Activated effector memory CD4-positive, alpha-beta T cell treated with anti-CD3 and anti-CD28 coated beads, Interleukin-2, amount 50 U/mL, for 16 hours (primary cell): ENCODE measurements at regions not wholly inside any gene's neighbourhood (a gene's known extent, or its start where the extent isn't known, plus 50 kb on each side); places are given as distances from the start of the nearest gene placed in this dataset.

ENCODE experiments used
- DNase-seq: peaks from one replicate; pipeline ENCODE4 v3.0.0-alpha.2; 2020

DNA sequence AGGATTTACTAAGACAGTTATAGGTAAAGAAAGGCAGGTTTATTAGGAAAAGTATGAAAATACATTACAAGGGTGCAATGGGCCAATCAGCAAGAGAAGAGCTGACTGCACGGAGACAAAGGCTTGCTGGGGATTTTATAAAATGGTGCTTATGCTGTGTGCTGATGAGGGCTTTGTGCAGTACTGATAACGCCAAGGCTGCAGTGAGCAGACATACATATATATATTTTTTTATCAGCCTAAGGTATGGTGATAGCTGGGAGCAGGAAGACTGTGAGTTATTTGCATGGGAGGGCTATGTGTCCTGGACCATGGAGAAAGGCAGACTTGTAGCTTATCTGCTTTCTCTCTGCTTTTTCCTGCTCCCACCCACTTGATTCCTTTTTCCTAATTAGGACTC is 208.1 kb upstream of the ACTBL2 start:
- DNase-seq: no peak

DNA sequence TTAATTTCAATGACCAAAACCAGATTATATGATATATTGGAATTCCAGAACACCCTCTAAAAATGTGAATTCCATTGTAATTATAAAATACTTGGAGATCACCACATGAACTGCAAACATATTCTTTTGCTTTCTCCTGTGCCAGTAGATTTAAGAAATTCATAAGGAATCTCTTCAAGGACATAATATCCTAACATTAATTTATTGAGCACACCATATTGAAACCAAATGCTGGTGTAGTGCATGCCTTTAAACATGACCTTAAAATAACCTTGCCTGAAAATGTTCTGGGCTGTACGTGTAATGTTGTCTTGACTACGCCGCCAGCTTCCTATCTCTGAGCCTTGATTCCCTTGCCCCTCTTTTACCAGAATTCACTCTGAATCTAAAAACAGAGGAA is 205.0 kb upstream of the ACTBL2 start:
- no peak for DNase-seq

DNA sequence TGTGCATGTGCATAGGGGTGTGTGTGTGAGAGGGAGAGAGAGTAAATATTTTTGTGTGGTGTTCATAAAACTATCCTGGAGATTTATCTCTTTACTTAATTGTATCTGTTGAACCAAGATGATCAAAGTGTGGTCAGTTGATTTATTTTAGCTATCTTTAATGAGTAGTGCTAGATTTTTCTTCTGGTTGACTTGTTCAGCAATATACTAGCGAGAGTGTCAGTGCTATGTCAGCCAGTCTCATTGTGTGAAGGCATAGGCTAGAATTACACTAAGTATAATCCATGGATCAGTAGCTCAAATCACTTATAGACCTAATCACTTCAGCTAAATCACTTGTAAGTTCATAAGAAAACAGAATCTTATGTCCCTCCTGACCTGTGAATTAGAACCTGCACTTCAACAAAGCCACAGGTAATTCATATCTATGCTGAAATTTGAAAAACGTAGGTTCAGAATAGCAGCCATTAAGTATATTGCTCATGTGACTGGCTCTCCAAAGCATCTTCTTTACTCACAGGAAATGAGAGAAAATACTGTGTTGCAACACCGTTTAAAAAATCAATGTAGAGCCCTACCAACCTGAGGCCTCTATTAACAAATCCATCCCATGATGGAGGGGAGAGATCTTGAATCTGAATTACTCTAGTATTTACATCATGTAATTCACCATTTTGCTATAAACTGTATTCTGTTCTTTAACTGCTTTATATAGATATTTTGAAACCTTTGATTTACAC is 203.1 kb upstream of the ACTBL2 start:
- no peak for DNase-seq

DNA sequence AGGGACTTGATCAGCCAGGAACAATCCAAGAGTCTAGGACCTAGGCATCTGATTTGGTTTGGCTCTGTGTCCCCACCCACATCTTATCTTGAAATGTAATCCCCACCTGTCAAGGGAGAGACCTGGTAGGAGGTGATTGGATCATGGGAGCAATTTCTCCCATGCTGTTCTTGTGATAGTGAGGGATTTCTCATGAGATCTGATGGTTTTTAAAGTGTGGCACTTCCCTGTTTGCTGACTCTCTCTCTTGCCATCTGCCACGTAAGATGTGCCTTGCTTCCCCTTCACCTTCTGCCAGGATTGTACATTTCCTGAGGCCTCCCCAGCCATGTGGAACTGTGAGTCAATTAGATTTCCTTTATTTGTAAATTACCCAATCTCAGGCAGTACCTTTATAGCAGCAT is 201.7 kb upstream of the ACTBL2 start:
- no peak for DNase-seq

DNA sequence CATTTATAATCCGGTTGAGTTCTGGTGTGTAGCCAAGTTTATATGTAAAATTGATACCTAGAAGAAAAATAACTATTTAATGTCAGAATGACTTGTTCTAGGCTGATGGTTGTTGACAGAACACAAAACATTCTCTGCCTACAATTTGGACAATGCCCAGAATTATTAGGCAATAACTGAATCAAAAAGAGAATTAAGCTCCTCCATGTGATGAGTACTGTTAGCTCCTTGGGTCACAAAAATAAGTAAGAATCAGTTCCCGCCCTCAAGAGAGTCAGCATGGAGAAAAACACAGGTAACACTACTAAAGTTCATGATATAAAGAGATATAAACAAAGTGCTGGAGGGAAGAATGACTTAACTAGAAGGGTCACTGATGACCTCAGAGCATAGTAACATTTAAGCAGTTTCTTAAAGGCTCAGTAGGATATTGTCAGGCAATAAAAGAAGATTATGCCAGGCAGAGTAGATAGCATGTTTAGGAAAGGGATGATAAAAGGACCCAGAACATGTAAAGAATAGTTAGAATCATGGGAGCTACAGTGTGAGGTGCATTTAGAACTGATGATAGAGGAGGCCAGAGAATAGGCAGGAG is 200.5 kb upstream of the ACTBL2 start:
- DNase-seq: no peak

DNA sequence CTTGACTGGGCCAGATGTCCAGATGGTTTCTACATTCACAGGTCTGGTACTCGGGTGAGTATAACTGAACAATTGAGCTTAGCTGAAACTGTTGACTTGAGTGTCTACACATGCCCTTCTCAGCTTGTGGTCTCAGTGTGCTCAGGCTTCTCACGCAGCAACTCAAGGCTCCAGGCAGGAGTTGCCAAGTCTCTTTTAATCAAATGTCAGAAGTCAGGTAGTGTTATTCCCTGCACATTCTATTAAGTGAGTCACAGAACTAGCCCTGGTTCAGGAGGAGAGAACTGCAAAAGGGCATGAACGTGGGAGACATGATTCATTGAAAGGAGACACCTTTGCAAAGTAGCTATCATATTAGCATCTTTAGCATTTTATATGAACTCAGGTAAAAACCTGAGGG is 199.3 kb upstream of the ACTBL2 start:
- no peak for DNase-seq

DNA sequence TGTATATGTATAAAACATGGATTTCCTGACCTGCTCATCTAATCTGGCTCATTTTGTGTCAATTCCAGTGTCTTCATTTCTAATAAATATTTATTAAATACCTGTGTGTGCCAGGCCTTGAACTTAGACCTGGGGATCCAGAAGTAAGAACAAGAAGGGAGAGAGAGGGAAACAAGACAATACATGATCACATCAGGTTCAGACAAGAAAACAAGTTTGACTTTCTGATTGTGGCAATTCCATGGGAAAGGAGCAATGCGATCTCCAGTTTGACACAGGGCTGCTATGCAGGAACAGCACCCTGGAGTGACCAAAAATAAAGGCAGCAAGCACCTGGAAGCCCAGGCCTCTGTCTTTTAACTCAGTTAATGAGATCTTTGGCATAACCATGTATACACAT is 198.1 kb upstream of the ACTBL2 start:
- DNase-seq: no peak

DNA sequence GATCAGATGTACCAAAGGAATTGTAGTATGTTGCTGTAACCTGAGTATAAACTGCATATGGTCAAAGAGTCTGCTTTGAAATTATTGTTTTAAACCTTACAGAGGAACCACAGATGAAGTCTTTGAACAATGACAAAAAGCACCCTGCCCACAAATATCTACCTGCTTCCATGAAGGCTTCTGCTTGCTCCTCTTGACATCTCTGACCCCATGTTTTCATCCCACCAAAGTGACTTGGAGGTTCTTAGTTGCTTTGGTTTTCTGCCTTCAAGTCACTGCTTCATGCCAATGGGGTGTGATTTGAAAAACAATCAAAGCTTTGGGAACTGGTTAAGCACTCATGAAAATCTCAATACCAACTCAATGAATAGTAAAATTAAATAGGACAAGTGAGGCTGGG is 194.6 kb upstream of the ACTBL2 start:
- DNase-seq: no peak

DNA sequence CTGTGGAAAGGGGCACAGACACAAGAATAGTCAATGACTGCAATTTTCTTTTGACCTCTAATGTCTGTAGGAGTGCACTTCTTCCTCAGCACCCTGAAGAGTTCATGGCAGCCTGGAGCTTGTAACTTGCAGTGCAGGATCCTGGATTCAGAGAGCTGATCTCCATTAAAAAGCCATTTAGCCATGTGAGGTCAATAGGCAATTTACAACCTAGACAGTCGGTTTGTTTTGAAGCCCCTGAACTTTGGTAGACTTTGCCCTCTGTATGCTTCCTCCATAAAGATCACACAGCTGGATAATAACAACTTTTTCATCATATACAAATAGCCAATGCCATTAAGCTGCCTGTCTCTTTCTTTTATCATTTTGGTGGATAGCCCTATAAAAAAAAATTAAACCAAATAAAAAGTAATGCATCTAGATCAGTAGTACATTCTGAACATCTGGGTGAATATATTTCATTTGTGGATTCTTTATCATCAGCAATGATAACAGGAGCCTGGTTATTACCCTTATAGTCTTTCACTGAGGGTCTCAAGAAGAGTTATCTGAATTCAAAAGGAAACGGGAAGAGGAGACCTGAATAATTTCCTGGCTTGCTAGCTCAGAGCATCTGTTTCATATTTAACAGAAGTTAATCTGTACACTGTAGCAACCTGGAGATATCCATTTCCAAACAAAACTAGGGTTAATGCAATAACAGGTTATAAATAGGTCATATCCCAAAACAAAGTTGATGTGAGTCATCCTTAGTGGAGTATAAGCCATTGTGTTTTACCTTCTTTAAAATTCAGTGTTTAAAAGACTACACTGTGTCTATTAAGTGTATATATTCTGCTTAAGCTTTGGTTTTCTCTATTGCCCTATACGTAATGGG is 193.8 kb upstream of the ACTBL2 start:
- no peak for DNase-seq

DNA sequence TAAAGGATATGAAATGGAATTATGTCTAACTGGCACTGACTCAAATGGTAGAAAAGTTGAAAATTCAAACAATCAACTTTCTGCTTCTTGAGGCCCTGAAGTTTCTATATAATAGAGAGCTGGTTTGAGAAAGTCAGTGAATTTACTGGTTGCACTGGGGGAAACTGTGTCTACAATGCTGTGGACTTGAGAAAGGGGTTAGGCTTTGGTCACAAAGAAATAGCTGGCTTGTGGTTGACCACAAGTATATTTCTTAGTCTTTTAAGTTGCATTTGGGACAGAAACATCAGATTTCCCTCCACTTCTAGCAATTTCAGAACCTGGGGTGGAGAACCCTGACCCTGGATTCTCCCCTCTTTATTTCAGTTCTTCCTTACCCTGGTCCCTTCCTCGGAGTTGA is 192.6 kb upstream of the ACTBL2 start:
- no peak for DNase-seq

DNA sequence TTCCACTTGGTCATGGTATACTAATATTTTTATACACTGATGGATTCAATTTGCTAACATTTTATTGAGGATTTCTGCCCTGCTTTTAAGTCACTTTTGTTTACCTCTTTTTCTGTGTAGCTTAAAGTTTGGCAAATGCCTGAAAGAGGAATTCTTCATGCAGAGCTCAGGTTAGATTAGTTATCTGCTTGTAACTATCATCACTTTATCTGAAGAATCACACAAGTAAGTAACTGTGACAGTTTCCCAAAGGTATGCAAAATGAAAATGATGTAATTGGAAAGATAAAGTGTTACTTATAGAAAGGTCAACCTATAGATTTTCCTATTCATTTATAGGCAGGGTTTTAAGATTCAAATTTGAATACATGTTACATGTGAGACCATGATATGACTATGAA is 188.8 kb upstream of the ACTBL2 start:
- DNase-seq: no peak

DNA sequence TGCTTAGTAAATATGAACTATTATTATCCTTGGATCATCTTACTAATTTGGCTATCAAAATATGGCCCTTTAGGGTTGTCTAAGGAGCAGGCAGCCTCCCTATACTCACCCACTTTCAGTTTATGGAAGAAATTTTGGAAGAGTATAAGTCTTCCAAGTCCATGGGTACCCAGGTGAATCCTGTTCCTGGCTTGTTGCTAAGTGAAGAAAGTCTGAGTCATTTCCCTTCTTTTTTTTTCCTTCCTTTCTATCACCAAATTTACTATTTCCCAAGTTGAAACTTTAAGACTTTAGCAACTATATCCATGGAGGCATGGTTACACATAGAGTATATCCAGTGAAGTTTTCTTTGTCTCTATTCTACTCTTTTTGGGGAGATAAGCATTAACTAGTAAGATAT is 184.0 kb upstream of the ACTBL2 start:
- no peak for DNase-seq

DNA sequence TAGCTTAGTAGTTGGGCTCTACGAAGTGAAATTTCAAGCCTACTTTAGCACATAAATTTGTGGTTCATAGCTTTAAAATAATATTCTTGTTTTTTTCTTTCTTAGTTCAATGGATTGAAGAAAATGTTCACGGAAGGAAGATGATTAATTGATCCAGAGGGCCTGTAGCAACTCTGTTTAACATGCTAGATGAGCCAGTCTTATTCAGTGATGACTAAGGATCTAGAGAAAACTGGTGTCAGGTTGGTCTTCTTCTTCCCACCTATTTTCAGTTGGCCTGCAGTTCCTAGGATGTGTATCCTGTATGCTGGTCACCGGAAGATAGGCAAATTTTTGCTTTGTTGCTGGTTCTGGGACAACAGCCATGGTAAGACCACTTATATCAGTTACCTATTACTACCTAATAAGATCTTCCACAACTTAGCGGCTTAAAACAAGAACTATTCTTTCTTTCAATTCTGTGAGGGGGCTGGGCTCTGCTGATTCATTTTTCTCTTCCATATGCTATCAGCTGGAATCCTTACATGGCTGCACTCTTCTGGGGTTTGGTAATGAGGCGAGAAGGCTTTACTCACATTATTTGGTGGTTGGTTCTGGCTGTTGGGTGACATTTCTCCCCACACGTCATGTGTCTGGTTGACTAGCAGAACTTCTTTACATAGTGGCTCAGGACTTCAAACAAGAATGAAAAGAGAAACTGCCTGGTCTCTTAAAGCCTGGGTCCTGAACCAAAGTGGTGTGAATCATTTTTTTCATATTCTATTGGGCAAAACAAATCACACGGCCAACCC is 182.7 kb upstream of the ACTBL2 start:
- no peak for DNase-seq

DNA sequence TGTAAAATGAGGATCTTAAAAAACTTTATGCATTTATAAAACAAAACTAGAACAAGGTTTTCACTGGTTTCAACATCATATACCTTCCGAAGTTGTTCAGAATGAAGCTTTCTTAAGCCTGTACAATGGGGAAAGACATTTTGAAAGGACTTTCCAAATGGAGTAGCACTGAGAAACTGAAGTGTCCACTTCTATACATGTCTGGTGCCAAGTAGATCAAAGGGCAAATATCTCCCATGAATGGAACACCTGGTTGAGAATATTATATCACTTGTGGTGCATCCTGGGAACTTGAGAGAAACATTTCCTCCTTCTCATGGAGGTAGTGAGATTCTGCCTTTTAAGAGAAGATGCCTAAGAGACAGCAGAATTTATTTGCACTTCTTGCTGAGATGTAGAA is 182.1 kb upstream of the ACTBL2 start:
- DNase-seq: no peak

DNA sequence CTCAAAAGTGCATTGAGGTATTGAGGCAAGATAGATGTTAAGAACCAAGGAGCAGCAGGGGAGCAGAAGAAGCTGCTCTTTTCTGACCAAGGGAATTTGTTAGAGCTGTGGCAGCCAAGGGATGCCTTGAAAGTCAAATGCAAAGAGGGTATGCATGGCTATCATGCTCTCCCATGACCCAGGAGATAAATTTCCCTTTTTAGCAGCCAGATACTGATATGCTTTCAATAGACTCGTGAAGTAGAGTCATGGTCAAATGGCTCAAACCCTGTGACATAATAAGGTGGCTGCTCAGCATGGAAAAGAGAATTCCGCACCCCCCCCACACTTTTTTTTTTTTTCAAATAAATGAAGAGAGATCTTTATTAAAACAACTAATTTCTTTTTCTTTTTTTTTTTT is 180.9 kb upstream of the ACTBL2 start:
- DNase-seq: no peak

DNA sequence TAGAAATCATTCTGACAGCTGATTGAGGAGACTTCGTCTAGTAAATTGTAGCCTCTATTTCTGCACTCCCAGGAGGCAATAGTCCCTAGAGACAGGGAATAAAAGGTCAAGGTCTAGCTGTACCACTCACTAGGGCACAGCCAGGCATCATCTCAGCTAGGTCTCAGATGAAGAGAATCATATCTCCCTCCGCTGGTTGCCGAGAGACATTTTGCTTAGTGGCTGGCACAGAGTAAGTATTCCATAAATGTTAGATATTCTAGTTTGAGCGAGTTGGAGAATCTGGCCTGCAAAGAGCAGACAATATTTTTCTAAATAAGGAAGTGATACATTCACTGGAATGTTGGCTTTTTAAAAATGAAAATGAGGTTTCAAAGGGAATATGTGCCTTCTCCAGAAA is 180.4 kb upstream of the ACTBL2 start:
- DNase-seq: no peak

DNA sequence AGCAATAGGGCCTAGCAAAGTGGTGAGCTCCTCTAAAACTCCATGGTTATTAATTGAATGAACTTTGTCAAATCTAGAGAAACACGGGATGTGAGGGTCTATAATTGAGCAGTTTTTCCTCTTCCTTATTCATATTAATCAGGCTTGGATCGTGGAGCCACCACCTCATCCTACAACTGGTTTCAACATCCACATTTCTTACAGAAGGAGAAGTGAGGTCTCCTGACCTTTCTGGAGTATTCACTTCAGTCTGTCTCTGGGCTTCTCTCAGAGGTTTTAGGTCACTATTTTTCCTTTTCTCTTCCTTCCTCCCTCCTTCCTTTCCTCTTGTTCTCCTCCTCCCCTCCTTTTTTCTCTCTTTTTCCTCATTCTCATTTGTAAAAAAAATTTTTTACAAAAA is 177.3 kb upstream of the ACTBL2 start:
- no peak for DNase-seq

DNA sequence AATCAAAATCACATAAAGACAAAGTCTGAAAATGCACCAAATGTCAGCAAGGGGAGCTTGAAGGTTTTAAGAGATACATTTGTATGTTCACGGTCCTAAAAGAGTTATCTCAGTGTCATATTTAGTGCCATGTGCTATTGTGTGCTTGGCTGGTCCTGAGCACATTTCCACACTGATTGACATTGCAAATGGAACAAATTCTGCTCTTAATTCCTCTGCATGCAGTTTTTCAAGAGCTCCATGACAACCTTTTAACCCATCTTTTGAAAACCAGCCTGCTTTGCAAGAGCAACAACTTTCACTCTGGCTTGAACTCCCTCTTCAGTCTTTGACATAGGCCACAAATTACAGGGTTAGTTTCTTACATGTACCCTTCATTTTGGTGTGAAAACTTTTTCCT is 175.4 kb upstream of the ACTBL2 start:
- no peak for DNase-seq

DNA sequence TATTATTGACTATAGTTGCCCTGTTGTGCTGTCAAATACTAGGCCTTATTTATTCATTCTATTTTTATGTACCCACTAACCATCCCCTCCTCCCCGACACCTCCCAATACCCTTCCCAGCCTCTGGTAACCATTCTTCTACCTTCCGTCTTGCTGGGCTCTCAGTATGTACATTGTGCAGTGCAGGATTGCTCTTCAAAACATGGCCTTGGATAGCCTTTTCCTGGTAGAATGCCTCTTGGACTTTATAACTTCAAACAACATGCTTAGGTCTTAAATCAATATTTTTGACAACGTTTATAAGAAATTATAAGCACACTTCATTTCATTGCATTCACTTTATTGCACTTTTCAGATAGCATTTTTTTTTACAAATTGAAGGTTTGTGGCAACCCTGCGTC is 172.6 kb upstream of the ACTBL2 start:
- DNase-seq: no peak

DNA sequence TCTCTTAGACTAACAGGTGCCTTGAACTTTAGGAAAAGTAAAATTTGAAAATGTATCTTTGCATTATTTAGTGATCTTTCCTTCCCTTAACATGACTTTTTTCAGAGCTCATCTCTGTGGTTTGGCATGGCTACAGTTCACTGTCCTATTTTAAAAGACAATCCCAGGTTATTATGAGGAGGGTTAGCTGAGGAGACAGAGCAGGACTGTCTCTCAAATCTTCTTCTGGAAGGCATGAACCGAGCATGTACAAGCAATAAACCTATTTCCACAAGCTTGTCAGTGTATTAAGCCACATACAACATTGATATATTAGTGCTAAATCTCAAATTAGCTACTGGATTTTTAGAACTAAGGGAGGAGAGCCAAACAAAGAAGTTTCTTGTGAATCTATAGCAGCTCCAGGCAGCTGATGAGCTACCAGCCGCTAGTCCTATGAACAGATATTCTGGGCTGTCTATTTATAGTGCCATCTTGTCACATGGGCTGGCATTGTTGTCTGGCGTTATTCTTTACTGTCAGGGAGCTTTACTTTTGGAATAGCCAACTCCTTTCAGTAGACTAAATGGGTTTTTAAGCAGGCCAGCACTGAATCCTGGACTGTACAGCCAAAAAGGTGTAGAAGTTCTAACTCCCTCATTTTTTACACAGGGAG is 171.2 kb upstream of the ACTBL2 start:
- no peak for DNase-seq

DNA sequence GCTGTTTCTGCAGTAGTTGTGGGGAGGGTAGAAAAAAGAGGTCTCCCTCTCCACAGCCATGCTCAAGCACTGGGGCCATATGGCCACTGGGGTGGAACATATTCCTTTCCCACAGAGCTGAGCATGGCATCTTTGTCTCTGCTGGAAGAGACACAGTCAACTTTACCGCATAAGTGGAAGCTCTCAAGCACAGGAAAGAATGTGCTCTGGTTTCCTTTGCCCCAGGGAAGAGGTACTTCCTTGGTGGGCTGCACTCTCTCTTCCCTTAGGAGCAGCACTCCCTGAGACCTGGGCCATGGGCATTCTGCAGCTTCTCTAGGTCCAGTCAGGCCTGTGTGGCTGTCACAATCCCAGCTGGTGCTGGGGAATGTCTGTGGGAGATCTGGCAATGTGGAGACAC is 168.5 kb upstream of the ACTBL2 start:
- no peak for DNase-seq

DNA sequence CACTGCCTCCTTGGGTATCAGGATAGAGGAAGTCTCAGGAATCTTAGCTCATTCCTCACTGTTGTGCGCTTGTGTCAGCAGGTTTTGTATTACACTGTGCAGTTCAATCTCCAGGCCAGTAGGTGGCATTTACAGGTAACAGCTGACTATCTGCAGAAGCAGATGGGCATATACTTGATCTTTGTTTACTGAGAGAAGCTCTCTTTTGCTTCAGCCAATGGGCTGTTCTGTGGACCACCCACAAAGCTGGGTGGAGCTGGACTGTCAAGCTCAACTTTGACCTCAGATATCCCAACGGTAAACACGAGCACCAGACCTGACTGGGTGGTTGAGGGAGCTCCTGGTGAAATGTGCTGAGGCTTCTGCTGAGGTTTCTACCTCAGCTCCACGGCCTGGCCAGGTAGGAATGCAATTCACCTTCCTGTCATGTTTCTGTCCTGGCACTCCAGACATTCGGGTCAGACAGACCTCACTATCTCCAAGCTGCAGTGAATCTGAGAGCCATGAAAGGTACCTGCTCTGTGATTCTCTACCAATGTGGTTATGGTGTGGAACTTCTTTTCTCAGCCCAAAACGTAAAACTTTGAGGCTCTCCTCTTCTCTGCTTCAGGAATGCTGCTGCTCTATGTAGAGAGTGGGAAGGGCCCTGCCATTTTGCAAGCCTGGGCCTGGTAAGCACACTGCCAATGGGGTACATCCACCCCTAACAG is 167.9 kb upstream of the ACTBL2 start:
- no peak for DNase-seq
